Activated CD4-positive, alpha-beta T cell treated with anti-CD3 and anti-CD28 coated beads for 36 hours (primary cell): ENCODE measurements at regions not wholly inside any gene's neighbourhood (a gene's known extent, or its start where the extent isn't known, plus 50 kb on each side); places are given as distances from the start of the nearest gene placed in this dataset.
A peak's percentile ranks its signal among the peaks of the same experiment; 100 is the strongest.
"Not testable (repeated sequence)": the region's sequence is repeated elsewhere in the genome, so short reads cannot be mapped to it uniquely, and the experiment has no call there.

ENCODE experiments used
- ATAC-seq: fragments of 200-7000 bp; cut with Tn5 transposase; one replicate; pipeline ENCODE4 v1.10.0; 2021; ENCODE audit warnings: mild to moderate bottlenecking, moderate library complexity
- CTCF ChIA-PET: fragments of 350-600 bp; sonication (Branson Sonifier 250); formaldehyde crosslinking; loops from one replicate; lab custom pipeline; 2021; ENCODE audit warnings: antibody characterized with exemption; lab: Charles Lee
- POLR2A ChIA-PET: fragments of 350-600 bp; sonication (Branson Sonifier 250); formaldehyde crosslinking; loops from one replicate; lab custom pipeline; 2021; ENCODE audit warnings: antibody characterized with exemption, inconsistent platforms; lab: Charles Lee
- DNase-seq: peaks from one replicate; pipeline ENCODE4 v3.0.0-alpha.2; 2020
- H3K27ac Mint-ChIP-seq: one replicate; pipeline ENCODE4 v1.8.0; 2021; ENCODE audit warnings: mixed read lengths
- H3K27me3 Mint-ChIP-seq: one replicate; pipeline ENCODE4 v1.8.0; 2021; ENCODE audit warnings: mixed read lengths
- H3K36me3 Mint-ChIP-seq: one replicate; pipeline ENCODE4 v1.8.0; 2021; ENCODE audit warnings: low read depth, mixed read lengths
- H3K4me1 Mint-ChIP-seq: one replicate; pipeline ENCODE4 v1.8.0; 2021; ENCODE audit warnings: mixed read lengths
- H3K4me3 Mint-ChIP-seq: one replicate; pipeline ENCODE4 v1.8.0; 2021; ENCODE audit warnings: mild to moderate bottlenecking, moderate library complexity, mixed read lengths
- H3K9me3 Mint-ChIP-seq: one replicate; pipeline ENCODE4 v1.8.0; 2021; ENCODE audit warnings: low read depth, mixed read lengths
- intact Hi-C, 2 experiments: fragments of 100-400 bp; cut with DNase I in 1 of 2; cut with micrococcal nuclease in 1 of 2; formaldehyde crosslinking; loops; one replicate each; pipeline versions ENCODE4 v1.14.2 to v1.15.1; 2022 to 2024; cut with DNase I, micrococcal nuclease

GRCh38 chr6:134386482-134386881, 68.6 kb upstream of the SGK1 start:
- DNase-seq, H3K9me3 Mint-ChIP-seq, intact Hi-C loops, H3K4me3 Mint-ChIP-seq, CTCF ChIA-PET, H3K4me1 Mint-ChIP-seq, H3K36me3 Mint-ChIP-seq, H3K27ac Mint-ChIP-seq, POLR2A ChIA-PET, H3K27me3 Mint-ChIP-seq, ATAC-seq: not testable (repeated sequence)

- DNase-seq (no peak), ATAC-seq (no peak)
- peaks cover 23% of the 10 kb centered on the region for H3K4me1 Mint-ChIP-seq
- no peaks in the 10 kb centered on the region for H3K9me3 Mint-ChIP-seq
- no peaks in the 10 kb centered on the region for H3K27me3 Mint-ChIP-seq
- no peak overlapping the region for H3K4me3 Mint-ChIP-seq
- no peaks in the 10 kb centered on the region for H3K36me3 Mint-ChIP-seq
- intact Hi-C loops: loop anchor here in 1 of 2 experiments (5.0 kb wide), 1 partner anchor 205 kb away; no protein-coding TSS in a partner anchor
- no peak overlapping the region for H3K27ac Mint-ChIP-seq
- ChIA-PET POLR2A (no interaction called here), CTCF (interaction anchor here (0.6 kb wide), 1 partner anchor 103 kb away, joined by 3 read pairs; no protein-coding TSS in a partner anchor)
These were observed 64.0 kb upstream of the SGK1 start for GRCh38 chr6:134381959-134382358.

- H3K27me3 Mint-ChIP-seq: no peaks in the 10 kb centered on the region
These were observed 61.7 kb upstream of the SGK1 start for GRCh38 chr6:134379599-134379998.

GRCh38 chr6:134379076-134379475, 61.2 kb upstream of the SGK1 start:
- DNase-seq (peak; percentile 73), ATAC-seq (peak; percentile 96)
- Mint-ChIP-seq H3K27ac (peak overlapping the region; percentile 40), H3K36me3 (no peaks in the 10 kb centered on the region), H3K27me3 (no peaks in the 10 kb centered on the region), H3K4me1 (peaks cover 27% of the 10 kb centered on the region), H3K9me3 (no peaks in the 10 kb centered on the region), H3K4me3 (no peak overlapping the region)
- intact Hi-C loops: loop anchor here (1.0 to 2.0 kb wide), 4 partner anchors 57 to 204 kb away; no protein-coding TSS in a partner anchor
- ChIA-PET POLR2A (no interaction called here), CTCF (interaction anchor here (1.1 kb wide), 1 partner anchor 262 kb away, joined by 3 read pairs; no protein-coding TSS in a partner anchor)

More at GRCh38 chr6:134379599-134379998, 61.7 kb upstream of the SGK1 start:
- ChIA-PET CTCF (no interaction called here), POLR2A (no interaction called here)
- H3K27ac Mint-ChIP-seq: peak overlapping the region; percentile 58
- intact Hi-C loops: loop anchor here (1.0 to 2.0 kb wide), 4 partner anchors 57 to 205 kb away; no protein-coding TSS in a partner anchor
- no peaks in the 10 kb centered on the region for H3K9me3 Mint-ChIP-seq
- peak; percentile 13 for ATAC-seq
- H3K4me3 Mint-ChIP-seq: peak overlapping the region; percentile 7
- DNase-seq: no peak
- H3K36me3 Mint-ChIP-seq: no peaks in the 10 kb centered on the region
- H3K4me1 Mint-ChIP-seq: peaks cover 27% of the 10 kb centered on the region

GRCh38 chr6:134378426-134378825, 60.5 kb upstream of the SGK1 start:
- H3K4me3 Mint-ChIP-seq: no peak overlapping the region

GRCh38 chr6:134376785-134377184, 58.9 kb upstream of the SGK1 start:
- H3K27ac Mint-ChIP-seq: no peak overlapping the region
- ATAC-seq (no peak), DNase-seq (no peak)
- intact Hi-C loops: no loop called here
- H3K4me1 Mint-ChIP-seq: peaks cover 44% of the 10 kb centered on the region
- no peaks in the 10 kb centered on the region for H3K36me3 Mint-ChIP-seq
- H3K27me3 Mint-ChIP-seq: no peaks in the 10 kb centered on the region
- POLR2A ChIA-PET: no interaction called here
- H3K9me3 Mint-ChIP-seq: no peaks in the 10 kb centered on the region
- no peak overlapping the region for H3K4me3 Mint-ChIP-seq
- CTCF ChIA-PET: no interaction called here

More at GRCh38 chr6:134378426-134378825, 60.5 kb upstream of the SGK1 start:
- no peaks in the 10 kb centered on the region for H3K36me3 Mint-ChIP-seq
- intact Hi-C loops: loop anchor here (2.0 kb wide), 3 partner anchors 58 to 204 kb away; no protein-coding TSS in a partner anchor
- no peak for ATAC-seq
- H3K27ac Mint-ChIP-seq: peak overlapping the region; percentile 42
- H3K4me1 Mint-ChIP-seq: peaks cover 29% of the 10 kb centered on the region
- no peak for DNase-seq
- CTCF ChIA-PET: interaction anchor here (0.6 to 1.1 kb wide), 2 partner anchors 12 to 263 kb away, joined by 3 read pairs; no protein-coding TSS in a partner anchor
- H3K27me3 Mint-ChIP-seq: no peaks in the 10 kb centered on the region
- POLR2A ChIA-PET: no interaction called here
- no peaks in the 10 kb centered on the region for H3K9me3 Mint-ChIP-seq

GRCh38 chr6:134375220-134375580, 57.3 kb upstream of the SGK1 start:
- ChIA-PET POLR2A (interaction anchor here (0.7 kb wide), 1 partner anchor 10 kb away, joined by 5 read pairs; no protein-coding TSS in a partner anchor), CTCF (interaction anchor here (0.6 kb wide), 1 partner anchor 1309 kb away, joined by 4 read pairs; no protein-coding TSS in a partner anchor)
- Mint-ChIP-seq H3K4me3 (no peak overlapping the region), H3K4me1 (peaks cover 36% of the 10 kb centered on the region), H3K27ac (no peak overlapping the region), H3K9me3 (no peaks in the 10 kb centered on the region), H3K27me3 (no peaks in the 10 kb centered on the region), H3K36me3 (no peaks in the 10 kb centered on the region)
- DNase-seq (no peak), ATAC-seq (no peak)
- intact Hi-C loops: no loop called here

GRCh38 chr6:134374491-134375219, 56.7 kb upstream of the SGK1 start:
- intact Hi-C loops: no loop called here
- Mint-ChIP-seq H3K27me3 (no peaks in the 10 kb centered on the region), H3K36me3 (no peaks in the 10 kb centered on the region), H3K4me3 (no peak overlapping the region), H3K27ac (no peak overlapping the region), H3K4me1 (peaks cover 32% of the 10 kb centered on the region), H3K9me3 (no peaks in the 10 kb centered on the region)
- DNase-seq: no peak
- CTCF ChIA-PET: no interaction called here
- ATAC-seq: no peak
- POLR2A ChIA-PET: interaction anchor here (0.7 kb wide), 1 partner anchor 11 kb away, joined by 5 read pairs; no protein-coding TSS in a partner anchor

GRCh38 chr6:134373993-134374392, 56.1 kb upstream of the SGK1 start:
- CTCF ChIA-PET: interaction anchor here (0.6 to 1.1 kb wide), 3 partner anchors 26 to 200 kb away, joined by 3 to 4 read pairs (median 3); no protein-coding TSS in a partner anchor
- Mint-ChIP-seq H3K27ac (no peak overlapping the region), H3K4me1 (peaks cover 25% of the 10 kb centered on the region), H3K4me3 (no peak overlapping the region), H3K27me3 (no peaks in the 10 kb centered on the region), H3K9me3 (no peaks in the 10 kb centered on the region), H3K36me3 (no peaks in the 10 kb centered on the region)
- intact Hi-C loops: loop anchor here in 1 of 2 experiments (2.0 kb wide), 1 partner anchor 127 kb away; no protein-coding TSS in a partner anchor
- DNase-seq: no peak
- no peak for ATAC-seq
- POLR2A ChIA-PET: no interaction called here

GRCh38 chr6:134373282-134373922, 55.5 kb upstream of the SGK1 start:
- ChIA-PET POLR2A (interaction anchor here (0.6 kb wide), 1 partner anchor 109 kb away, joined by 4 read pairs; no protein-coding TSS in a partner anchor), CTCF (interaction anchor here (0.6 to 2.0 kb wide), 8 partner anchors 21 to 247 kb away, joined by 3 to 8 read pairs (median 3); no protein-coding TSS in a partner anchor)
- no peaks in the 10 kb centered on the region for H3K27me3 Mint-ChIP-seq
- no peaks in the 10 kb centered on the region for H3K9me3 Mint-ChIP-seq
- H3K27ac Mint-ChIP-seq: peak overlapping the region; percentile 39
- ATAC-seq: peak; percentile 78
- intact Hi-C loops: loop anchor here in 1 of 2 experiments (2.0 kb wide), 1 partner anchor 127 kb away; no protein-coding TSS in a partner anchor
- no peak overlapping the region for H3K4me3 Mint-ChIP-seq
- no peaks in the 10 kb centered on the region for H3K36me3 Mint-ChIP-seq
- DNase-seq: peak; percentile 45
- peaks cover 21% of the 10 kb centered on the region for H3K4me1 Mint-ChIP-seq
